ENCODE measurements at regions not wholly inside any gene's neighbourhood (a gene's known extent, or its start where the extent isn't known, plus 50 kb on each side); places are given as distances from the start of the nearest gene placed in this dataset.

GRCh38 chr1:63000508-63000907 is 216.6 kb downstream of the ATG4C start:
- TF ChIP-seq CTCF (conservative IDR thresholded peaks at IDR 0.05; ENCODE audit: low read depth, low read length) (no peak), EZH2 (IDR thresholded peaks at IDR 0.05; ENCODE audit: borderline replicate concordance, low read depth, low read length, poor library complexity, severe bottlenecking) (no peak)

Measured in A673 (cell line).